ENCODE measurements at regions not wholly inside any gene's neighbourhood (a gene's known extent, or its start where the extent isn't known, plus 50 kb on each side); places are given as distances from the start of the nearest gene placed in this dataset.

- Histone ChIP-seq H3K36me3 (ENCODE audit: control insufficient read depth in 2 of 3, insufficient read depth in 3 of 3, low read length in 3 of 3) (no peaks in the 10 kb centered on the region), H3K27me3 (ENCODE audit: control insufficient read depth, insufficient read depth, low read length) (no peaks in the 10 kb centered on the region), H3K4me1 (ENCODE audit: control insufficient read depth in 2 of 3, insufficient read depth in 2 of 3, low read depth in 1 of 3, low read length in 3 of 3) (no peaks in the 10 kb centered on the region), H3K9ac (ENCODE audit: low read length in 3 of 3) (no peak overlapping the region), H3K27ac (ENCODE audit: low read depth in 2 of 2, low read length in 2 of 2) (no peak overlapping the region), H3K9me3 (ENCODE audit: control insufficient read depth in 2 of 3, insufficient read depth in 1 of 3, low read length in 3 of 3) (no peaks in the 10 kb centered on the region), H3K4me3 (ENCODE audit: low read length in 3 of 3) (no peak overlapping the region)
- FAIRE-seq (no peak), DNase-seq (peak in 1 of 5 donors; percentile 46)
- no peak for TF ChIP-seq CTCF (IDR thresholded peaks at IDR 0.05; ENCODE audit: borderline replicate concordance, extremely low read depth, insufficient read depth)
- intact Hi-C loops (cut with DNase I) = no loop called here
Measured at GRCh38 chrX:97846718-97847237, 963.1 kb downstream of the RPA4 start.

- no peaks in the 10 kb centered on the region for H3K36me3 ChIP-seq (ENCODE audit: control insufficient read depth in 2 of 3, insufficient read depth in 3 of 3, low read length in 3 of 3)
- no peak for TF ChIP-seq CTCF (IDR thresholded peaks at IDR 0.05; ENCODE audit: borderline replicate concordance, extremely low read depth, insufficient read depth)
- no peak overlapping the region for H3K9ac ChIP-seq (ENCODE audit: low read length in 3 of 3)
- intact Hi-C loops (cut with DNase I) = no loop called here
- no peaks in the 10 kb centered on the region for H3K4me1 ChIP-seq (ENCODE audit: control insufficient read depth in 2 of 3, insufficient read depth in 2 of 3, low read depth in 1 of 3, low read length in 3 of 3)
- DNase-seq (peak in 1 of 5 donors; percentile 51), FAIRE-seq (no peak)
- no peaks in the 10 kb centered on the region for H3K27me3 ChIP-seq (ENCODE audit: control insufficient read depth, insufficient read depth, low read length)
- H3K4me3 ChIP-seq (ENCODE audit: low read length in 3 of 3) = no peak overlapping the region
- H3K9me3 ChIP-seq (ENCODE audit: control insufficient read depth in 2 of 3, insufficient read depth in 1 of 3, low read length in 3 of 3) = no peaks in the 10 kb centered on the region
- H3K27ac ChIP-seq (ENCODE audit: low read depth in 2 of 2, low read length in 2 of 2) = no peak overlapping the region
Measured at GRCh38 chrX:97847885-97848679, 964.4 kb downstream of the RPA4 start.

GRCh38 chrX:97849951-97850350 is 966.2 kb downstream of the RPA4 start:
- Histone ChIP-seq H3K9me3 (ENCODE audit: control insufficient read depth in 2 of 3, insufficient read depth in 1 of 3, low read length in 3 of 3) (no peaks in the 10 kb centered on the region), H3K36me3 (ENCODE audit: control insufficient read depth in 2 of 3, insufficient read depth in 3 of 3, low read length in 3 of 3) (no peaks in the 10 kb centered on the region), H3K4me1 (ENCODE audit: control insufficient read depth in 2 of 3, insufficient read depth in 2 of 3, low read depth in 1 of 3, low read length in 3 of 3) (no peaks in the 10 kb centered on the region), H3K4me3 (ENCODE audit: low read length in 3 of 3) (no peak overlapping the region), H3K27ac (ENCODE audit: low read depth in 2 of 2, low read length in 2 of 2) (no peak overlapping the region), H3K27me3 (ENCODE audit: control insufficient read depth, insufficient read depth, low read length) (no peaks in the 10 kb centered on the region), H3K9ac (ENCODE audit: low read length in 3 of 3) (no peak overlapping the region)
- DNase-seq (no peak), FAIRE-seq (no peak)
- no peak for TF ChIP-seq CTCF (IDR thresholded peaks at IDR 0.05; ENCODE audit: borderline replicate concordance, extremely low read depth, insufficient read depth)
- intact Hi-C loops (cut with DNase I) = no loop called here

Data from kidney (tissue), 13 donors.